Inferior parietal cortex (tissue), 1 donor: ENCODE measurements at regions not wholly inside any gene's neighbourhood (a gene's known extent, or its start where the extent isn't known, plus 50 kb on each side); places are given as distances from the start of the nearest gene placed in this dataset.
A peak's percentile ranks its signal among the peaks of the same experiment; 100 is the strongest.

ENCODE experiments used
- DNase-seq: peaks from one replicate; pipeline ENCODE4 v3.0.0-alpha.2; 2016; ENCODE audit errors: extremely low spot score

GRCh38 chr2:203812294-203813221 lies 55.0 kb upstream of the CTLA4 start:
- DNase-seq: no peak

- no peak for DNase-seq
These were observed 53.9 kb upstream of the CTLA4 start for GRCh38 chr2:203813684-203814083.

GRCh38 chr2:203814661-203815540 lies 52.7 kb upstream of the CTLA4 start:
- peak; percentile 66 for DNase-seq

GRCh38 chr2:203815541-203815898 lies 52.1 kb upstream of the CTLA4 start:
- no peak for DNase-seq

- DNase-seq: no peak
These were observed 50.4 kb upstream of the CTLA4 start for GRCh38 chr2:203817147-203817546.
